Activated CD4-positive, CD25-positive, alpha-beta regulatory T cell treated with anti-CD3 and anti-CD28 coated beads, Interleukin-2, amount 50 U/mL, for 16 hours (primary cell): ENCODE measurements at regions not wholly inside any gene's neighbourhood (a gene's known extent, or its start where the extent isn't known, plus 50 kb on each side); places are given as distances from the start of the nearest gene placed in this dataset.

Source experiments
- DNase-seq: peaks from one replicate; pipeline ENCODE4 v3.0.0-alpha.2; 2020; ENCODE audit warnings: low read depth, low spot score

DNA sequence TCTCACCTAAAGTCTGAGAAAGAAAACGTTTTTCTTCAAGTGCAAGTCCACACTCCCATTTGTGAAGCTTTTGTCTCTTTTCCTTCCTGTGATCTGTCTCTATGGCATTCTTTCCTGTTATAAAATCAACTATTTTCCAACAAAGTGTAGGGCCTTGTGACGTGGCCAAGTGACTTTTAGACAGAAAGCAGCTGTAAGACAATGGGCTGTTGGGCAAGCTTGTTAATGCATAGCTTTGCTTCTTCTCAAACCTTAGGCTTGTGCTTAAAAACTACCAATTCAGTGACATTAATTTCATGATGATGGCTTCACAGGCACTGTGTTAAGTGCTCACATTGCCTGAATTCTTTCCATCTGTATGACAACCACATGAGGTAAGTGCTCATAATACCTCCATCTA lies 83.5 kb downstream of the VCY1B start:
- no peak for DNase-seq

DNA sequence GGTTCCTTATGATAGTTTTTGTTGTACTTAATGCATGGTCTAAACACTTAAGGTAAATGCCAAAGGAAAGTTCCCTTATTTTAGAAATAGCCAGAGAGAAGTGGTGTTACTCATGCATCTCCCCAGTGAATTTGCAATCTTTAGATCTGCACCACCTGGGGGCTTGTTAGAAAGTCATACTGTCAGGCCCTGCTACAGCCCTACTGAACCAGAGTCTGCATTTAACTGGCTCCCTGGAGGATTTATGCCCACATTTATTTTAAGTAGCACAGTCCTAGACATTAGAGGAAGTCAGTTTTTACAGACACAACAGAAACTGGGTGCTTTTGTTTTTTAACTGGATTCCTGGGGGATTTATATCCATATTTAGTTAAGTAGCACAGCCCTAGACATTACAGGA lies 89.6 kb downstream of the VCY1B start:
- no peak for DNase-seq

DNA sequence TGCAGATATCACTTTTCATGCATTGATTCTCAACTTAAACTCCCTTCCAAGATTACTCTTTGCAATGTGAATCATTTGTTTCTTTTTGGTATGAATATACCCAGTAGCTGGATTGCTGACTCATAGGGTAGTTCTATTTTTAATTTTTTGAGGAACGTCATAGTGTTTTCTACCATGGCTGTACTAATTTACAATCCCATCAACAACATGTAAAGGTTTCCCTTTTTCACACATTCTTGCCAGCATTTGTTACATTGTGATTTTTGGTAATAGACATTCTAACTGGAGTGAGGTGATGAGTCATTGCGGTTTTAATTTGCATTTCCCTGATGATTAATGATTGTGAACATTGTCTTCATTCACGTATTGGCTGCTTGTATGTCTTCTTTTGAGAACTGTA lies 126.7 kb downstream of the VCY1B start:
- DNase-seq = no peak

DNA sequence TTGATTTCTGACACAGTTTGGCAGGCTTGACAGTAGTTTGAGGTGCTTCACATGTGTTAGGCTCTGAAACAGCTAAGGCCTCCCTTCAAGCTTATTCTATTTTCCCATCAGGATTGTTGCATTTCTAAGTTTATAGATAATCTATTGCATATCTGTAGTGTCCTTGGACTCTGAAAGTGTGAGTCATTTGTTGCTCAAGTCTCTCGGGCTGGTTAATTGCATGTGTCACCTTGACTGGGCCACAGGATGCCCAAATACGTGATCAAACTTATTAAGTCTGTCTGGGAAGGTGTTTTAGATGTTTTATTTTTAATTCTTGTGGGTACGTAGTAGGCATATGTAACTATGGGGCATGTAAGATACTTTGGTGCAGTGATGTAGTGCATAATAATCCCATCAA lies 166.0 kb downstream of the VCY1B start:
- DNase-seq = no peak

DNA sequence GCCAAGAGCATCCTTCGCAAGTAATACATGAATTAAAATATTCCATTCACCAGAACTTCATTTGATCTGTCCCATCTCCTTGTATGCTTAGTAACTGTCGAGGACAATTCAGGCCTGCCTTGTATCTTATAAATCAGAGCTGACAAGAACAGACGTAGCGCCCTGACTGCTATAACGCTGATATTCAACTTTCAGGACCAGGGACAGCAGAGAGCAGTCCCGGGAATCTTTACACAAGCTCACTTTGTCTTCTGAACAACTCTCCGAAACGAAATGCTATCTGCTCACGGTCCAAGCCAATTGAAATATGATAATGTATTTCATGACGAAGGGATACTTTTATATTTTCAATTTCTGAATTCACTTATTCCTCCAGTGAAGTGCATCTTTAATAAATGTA lies 175.7 kb downstream of the VCY1B start:
- no peak for DNase-seq

DNA sequence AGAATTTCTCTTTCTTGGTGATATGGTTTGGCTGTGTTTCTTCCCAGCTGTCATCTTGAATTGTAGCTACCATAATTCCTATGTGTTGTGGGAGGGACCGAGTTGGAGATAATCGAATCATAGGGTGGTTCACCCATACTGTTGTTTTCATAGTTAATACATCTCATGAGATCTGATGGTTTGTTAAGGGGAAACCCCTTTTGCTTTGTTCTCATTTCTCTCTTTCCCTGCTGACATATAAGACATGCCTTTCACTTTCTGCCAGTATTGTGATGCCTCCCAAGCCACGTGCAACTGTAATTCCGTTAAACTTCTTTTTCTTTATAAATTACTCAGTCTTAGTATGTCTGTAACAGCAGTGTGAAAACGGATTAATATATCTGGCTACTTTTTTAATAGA lies 179.0 kb downstream of the VCY1B start:
- no peak for DNase-seq

DNA sequence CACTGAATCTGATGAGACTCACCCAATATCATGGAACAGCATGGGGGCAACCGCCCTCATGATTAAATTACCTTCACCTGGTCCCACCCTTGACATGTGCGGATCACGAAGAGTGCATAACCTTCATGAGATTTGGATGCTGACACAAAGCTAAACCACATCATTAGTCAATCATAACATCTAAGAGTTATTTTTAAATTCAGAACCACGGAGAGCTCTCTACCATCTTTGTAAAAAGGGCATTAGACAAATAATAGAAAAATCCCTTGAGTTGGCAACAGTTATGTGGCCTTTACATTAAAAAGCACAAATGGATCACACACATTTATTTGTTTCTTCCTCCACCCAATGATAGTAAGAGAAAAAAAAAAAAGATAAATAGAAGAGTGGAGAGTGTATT lies 182.2 kb downstream of the VCY1B start:
- no peak for DNase-seq

DNA sequence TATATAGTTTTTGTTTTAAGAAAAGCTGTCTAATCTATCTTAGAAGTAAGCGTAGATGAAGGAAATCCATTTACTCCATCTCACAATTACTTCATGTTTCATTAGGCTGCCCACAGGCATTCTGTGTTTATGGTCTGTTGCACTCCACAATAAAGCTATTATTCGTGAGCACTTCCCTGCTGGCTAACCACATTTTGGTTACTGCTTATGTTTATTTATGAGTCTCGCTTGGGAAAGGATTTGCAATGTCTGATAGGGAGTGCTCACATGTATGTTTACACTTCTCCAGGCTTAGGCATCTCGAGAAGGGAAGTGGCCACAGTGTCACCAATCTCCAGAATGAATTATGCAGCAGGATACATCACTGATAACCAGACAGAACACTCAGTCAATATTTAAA lies 190.9 kb downstream of the VCY1B start:
- no peak for DNase-seq

DNA sequence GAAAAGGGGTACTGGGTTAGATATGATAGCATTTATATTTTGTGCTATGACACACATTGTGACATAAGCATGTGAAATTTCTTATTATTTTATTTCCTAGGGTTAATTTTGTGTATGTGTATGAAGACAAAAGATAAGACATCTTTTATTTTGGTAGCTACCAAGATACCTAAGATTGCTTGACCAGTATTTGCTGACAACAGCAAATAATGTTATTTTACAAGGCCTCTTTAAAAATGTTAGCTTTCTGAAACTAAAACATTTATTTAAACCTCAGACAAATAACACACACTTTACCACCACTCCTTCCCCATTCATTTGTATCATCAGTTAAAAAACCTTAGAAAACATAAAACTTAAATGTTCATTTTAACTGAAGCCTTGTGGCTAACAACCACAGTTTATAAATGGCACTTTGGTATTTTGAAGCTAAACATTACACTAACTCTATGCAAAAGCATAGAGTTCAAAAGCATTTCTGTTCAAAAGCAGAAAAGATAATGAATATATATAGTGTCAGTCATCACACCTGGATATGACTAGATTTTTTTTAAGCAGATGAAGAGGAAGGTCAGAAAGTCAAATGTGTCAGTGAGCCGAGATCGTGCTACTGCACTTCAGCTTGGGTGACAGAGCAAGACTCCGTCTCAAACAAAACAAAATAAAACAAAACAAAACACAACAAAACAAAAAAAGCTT lies 193.0 kb downstream of the VCY1B start:
- DNase-seq = no peak

DNA sequence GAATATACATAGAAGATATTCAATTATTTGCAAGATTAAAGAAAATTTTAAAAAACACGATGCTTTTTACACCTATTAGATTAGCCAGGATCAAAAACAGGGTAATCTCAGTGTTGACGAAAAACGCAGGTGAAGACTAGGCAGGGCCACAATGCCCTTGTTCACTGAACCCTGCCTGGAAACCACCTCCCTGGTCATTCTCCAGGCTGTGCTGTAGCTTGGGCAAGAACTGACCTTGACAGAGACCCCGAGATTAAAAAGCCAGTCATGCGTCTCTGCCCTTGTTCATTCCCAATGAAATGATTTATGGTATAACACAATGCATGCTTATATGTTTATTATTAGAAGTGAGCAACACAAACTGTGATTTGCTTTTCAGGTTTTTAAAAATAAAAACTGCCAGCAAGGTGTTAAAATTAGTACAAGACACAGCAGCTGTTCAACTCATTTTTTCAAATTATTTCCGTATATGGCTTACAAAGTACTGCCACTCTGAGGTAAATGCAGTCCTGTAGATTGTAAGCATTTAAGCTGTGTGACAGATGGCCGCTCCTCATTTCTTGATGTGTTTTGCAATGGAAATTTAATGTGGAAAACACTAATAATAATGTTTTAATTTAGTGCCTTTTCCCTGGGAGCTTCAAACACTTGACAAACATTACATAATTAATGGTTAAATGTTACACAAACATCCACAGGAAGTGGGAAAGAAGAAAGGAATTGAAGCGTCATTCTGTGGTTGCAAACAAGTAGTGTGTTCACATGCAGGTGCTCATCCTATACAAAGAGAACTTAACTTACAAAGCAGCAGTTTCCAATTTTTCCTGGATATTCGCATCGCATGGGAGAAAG lies 200.2 kb downstream of the VCY1B start:
- DNase-seq = no peak

DNA sequence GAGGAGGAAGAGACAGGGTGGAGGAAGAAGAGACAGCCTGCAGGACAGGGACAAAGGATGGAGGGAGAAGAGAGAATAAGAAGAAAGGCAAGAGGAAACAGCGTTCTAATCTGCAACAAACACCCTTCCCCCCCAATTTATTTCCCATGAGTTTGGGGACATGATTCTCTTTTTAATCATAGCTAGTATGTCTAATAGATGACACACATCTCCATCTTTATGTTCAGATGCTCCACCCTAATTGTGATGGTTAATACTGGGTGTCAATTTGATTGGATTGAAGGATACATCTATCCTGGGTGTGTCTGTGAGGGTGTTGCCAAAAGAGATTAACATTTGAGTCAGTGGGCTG lies 200.8 kb downstream of the VCY1B start:
- no peak for DNase-seq

DNA sequence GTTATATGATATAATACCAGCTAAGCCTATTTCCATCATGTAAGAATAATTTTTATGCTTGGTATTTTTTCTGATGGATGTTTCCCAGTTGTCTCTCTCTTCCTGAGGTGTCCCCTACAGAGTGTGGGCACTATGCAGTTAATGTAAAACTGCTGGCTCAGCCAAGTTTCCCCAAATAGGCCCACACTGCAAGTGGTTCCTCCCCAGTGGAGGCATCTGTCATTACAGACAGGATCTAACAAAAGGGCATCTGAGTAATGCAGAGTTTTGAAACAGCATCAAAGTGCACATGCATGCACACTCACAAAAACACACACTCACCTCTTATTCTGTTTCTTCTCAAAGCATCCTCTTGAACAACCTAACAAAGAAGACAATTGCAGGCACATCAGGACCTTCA lies 221.0 kb downstream of the VCY1B start:
- no peak for DNase-seq

DNA sequence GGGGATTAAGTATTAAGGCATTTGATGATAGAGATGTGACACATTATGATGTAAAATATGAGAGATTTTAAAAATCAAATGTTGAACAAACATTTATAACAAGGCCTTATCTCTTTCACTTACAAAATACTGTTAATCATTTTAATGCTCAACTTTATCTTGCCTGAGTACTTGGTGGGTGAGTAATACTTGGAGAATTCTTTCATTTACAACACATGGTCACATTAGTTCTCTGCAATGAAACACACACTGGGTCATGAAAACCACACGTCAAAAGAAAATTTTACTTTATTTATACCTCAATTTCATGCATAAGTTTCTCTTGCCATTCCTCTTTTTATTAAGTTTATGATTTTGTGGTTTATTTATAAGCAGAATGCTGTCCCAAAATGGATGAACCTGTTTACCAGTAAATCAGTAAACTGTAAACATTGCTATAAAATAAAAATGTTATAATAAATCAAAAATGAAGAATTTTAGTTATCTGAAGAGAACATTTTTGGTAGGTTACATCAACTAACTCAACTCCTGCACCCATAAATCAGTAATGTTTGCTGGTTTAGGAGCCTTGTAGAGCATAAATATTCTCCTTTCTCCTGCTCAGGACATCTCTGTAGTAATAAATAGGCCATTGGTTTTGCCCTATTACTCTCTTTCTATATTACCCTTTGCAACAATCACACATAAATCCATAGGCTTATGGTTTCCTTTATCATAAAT lies 233.5 kb upstream of the NLGN4Y start:
- DNase-seq = no peak

DNA sequence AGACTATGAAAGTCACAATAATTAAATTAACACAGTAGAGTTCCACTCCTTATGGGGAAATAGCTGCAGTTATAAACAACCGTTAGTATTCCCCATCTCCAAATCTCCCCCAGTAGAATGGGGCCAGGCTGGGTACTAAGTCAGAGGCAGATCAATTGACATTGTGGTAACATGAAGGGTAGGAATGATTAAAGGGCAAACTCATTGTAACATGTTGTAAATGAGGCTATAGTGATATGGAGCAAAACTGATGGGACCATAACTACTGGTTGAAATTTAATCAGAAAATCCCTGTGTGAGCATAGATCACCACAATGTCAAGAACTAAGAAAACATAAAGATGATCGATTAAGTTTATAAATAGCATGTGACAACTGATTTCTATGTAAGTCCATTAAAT lies 231.9 kb upstream of the NLGN4Y start:
- no peak for DNase-seq

DNA sequence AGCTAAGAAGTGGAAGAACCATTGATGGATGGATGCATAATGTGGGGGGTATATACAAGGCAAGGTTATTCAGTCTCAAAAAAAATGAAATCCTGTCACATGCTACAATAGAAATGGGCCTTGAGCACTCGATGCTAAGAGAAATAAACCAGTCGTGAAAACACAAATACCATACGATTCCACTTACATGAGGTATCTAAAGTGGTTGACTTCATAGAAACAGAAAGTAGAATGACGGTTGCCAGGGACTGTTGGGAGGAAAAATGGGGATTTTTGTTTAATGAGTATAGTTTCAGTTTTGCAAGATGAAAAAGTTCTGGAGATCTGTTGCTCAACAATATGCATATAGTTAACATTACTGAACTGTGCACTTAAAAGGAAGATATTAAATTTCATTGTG lies 223.6 kb upstream of the NLGN4Y start:
- no peak for DNase-seq

DNA sequence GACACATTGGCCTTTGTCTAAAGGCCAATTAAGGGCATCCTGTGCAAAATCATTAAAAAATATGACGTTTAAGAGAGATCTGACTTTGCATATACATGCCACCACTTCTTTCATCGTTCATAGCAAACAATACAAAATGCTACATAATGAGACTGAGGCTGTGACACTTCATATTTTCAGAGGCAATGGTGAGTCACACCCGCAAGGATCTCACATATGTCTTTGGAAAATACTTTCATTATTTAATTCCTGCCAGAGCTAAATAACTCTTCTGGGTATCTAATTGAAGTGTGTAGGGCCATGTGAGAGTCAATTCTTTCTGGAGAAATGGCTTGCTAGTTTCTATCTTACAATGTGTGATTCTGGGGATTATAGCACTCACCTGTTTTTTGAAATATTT lies 222.8 kb upstream of the NLGN4Y start:
- DNase-seq = no peak

DNA sequence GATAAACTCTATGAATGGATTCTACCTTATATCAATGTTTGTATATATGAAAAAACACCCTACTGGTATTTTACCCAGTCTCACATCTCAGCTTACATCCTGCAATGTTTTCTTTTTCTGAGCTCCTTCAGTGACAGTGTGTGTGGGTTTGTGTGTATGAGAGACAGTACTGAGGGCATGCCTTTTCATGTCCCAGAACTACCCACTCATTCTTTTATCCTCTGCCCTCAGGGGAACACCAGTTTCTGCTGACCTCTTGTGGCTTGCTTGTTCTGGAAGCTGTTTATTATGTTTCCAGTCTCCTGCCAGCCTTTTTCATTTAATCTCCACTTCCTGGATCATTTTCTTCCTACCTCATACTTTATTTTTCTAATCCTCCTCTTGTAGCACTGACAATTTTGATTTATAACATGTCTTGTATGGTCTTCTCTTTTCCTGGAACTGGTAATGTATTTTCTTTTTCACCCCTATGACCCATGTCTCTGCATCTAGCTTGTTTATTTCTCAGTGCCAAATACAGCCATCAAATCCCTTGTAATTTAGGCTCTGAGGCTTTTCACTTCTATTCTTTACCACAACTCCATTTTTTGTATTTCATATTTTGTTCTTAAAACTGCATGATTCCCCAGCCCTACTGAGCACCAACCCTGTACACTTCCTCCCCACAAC lies 195.5 kb upstream of the NLGN4Y start:
- no peak for DNase-seq

DNA sequence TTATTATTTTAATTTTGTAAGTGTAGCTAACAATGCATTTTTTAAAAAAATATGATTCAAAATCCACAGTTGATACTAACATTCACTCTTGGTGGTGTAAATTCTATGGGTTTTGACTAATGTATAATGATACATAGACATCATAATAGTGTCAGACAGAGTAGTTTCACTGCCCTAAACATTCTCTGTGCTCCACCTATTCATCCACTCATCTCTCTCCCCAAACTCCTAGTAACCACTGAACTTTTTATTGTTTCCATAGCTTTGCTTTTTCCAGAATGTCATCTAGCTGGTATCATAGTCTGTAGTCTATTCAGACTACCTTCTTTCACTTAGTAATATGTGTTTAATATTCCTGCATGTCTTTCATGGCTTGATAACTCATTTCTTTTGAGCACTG lies 194.0 kb upstream of the NLGN4Y start:
- no peak for DNase-seq

DNA sequence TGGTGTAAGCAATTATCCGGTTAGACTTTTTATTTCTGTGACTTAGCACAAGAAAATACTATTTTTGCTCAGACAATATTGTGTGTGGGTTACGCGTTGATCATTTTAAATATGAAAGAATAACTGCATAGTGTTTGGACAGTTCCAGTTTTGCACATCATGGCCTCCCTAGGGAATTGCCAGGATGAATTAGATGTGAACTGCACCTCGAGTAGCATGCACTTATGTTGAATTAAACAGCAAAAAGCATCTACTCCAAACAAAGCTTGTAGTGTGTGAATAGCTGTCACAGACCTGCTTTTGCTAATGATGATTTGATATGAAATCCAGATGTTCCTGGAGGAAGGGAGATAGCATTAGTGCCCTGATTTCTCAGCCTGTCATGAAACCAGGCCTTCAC lies 184.8 kb upstream of the NLGN4Y start:
- DNase-seq = no peak

DNA sequence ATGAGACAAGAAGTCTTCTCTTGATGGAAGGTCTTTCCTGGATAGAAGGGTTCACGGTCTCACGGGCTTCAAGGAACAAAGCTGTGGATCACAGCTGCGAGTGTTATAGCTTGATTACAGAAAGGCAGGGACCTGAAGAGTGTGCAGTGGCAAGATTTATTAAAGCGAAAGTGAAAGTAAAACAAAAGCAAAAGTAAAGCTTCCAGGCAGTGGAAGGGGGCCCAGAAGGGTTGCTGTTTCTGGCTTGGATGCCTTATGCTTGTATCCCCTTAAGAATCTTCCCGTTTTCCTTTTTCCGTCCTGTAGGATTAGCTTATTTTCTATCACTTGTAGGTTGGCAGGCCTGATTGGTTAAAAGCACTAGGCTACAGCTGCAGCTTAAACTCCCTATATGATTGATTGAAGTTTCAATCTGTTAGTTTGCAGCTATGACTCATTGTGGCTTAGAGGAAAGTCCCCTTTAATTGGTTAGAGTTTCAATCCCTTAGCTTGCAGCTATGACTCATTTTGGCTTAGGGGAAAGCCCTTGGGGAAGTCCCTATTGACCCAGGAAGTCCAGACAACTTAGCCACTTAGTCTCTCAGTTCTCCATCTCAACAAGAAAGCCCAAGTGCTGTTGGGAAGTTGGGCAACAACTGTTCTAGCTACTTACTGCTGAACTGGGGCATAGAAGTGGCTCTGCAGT lies 183.7 kb upstream of the NLGN4Y start:
- peak; percentile 3 for DNase-seq

DNA sequence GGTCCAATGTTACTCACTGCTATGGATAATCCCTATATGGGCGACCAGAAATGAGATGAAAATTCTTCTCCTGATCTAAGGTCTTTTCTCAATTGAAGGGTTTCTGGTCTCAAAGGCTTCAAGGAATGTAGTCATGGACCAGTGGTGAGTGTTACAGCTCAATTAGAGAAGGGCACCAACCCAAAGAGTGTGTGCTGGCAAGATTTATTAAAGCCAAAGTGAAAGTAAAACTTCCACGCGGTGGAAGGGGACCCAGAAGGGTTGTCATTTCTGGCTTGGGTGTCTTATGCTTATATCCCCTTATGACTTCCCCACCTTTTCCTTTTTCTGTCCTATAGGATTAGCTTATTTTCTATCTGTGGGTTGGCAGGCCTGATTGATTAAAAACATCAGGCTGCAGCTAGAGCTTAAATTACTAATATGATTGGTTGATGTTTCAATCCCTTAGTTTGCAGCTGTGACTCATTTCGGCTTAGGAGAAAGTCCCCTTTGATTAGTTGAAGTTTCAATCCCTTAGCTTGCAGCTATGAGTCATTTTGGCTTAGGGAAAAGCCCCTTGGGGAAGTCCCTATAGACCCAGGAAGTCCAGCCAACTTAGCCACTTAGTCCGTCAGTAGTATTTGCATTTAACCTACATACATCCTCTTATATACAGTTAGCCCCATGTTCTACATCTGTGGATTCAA lies 179.5 kb upstream of the NLGN4Y start:
- peak; percentile 5 for DNase-seq
